ENCODE measurements at regions not wholly inside any gene's neighbourhood (a gene's known extent, or its start where the extent isn't known, plus 50 kb on each side); places are given as distances from the start of the nearest gene placed in this dataset.

DNA sequence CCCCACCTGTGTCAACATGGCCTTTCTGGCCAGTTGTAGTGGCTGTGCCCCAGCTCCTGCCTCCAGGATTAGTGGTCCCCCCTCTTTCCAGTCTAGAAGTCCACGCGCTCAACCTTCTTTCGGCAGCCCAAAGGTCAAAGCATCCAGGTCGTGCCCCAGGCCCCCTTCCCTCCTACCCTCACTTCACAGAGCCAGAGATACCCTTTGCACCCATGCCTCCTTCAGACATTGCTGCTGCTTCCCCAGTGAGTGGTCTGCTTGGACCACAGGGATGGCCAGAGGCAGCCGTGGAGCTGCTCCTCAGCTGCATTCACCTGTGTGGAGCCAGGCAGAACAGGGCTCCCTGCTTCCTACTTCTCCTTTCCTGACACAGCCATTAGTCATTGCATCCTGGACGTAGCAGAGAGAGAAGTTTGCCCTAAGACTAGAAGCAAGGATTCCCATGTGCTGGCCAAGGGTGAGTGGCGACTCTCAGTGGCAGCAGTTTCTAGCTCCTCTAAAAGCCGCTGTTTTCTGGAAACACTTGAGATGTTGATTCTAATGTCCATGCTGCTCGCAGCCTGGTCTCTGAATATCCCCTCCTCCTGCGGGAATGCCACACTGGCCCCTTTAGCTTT is 243.1 kb upstream of the SHH start:
- Histone ChIP-seq H3K4me3 (no peak overlapping the region), H3K9me3 (peaks cover 0 to 2% of the 10 kb centered on the region in 2 donors), H3K36me3 (no peaks in the 10 kb centered on the region), H3K27me3 (peaks cover 0 to 3% of the 10 kb centered on the region in 2 donors), H3K4me1 (no peaks in the 10 kb centered on the region), H3K27ac (no peak overlapping the region)
- DNase-seq (ENCODE audit: low spot score in 2 of 2) = no peak
- intact Hi-C loops (cut with DNase I; ENCODE audit: low total_unique reads) = no loop called here
- TF ChIP-seq POLR2AphosphoS5 (IDR thresholded peaks at IDR 0.05) = no peak
- TF ChIP-seq POLR2A (IDR thresholded peaks at IDR 0.05) = no peak
- TF ChIP-seq, protein P1, sequence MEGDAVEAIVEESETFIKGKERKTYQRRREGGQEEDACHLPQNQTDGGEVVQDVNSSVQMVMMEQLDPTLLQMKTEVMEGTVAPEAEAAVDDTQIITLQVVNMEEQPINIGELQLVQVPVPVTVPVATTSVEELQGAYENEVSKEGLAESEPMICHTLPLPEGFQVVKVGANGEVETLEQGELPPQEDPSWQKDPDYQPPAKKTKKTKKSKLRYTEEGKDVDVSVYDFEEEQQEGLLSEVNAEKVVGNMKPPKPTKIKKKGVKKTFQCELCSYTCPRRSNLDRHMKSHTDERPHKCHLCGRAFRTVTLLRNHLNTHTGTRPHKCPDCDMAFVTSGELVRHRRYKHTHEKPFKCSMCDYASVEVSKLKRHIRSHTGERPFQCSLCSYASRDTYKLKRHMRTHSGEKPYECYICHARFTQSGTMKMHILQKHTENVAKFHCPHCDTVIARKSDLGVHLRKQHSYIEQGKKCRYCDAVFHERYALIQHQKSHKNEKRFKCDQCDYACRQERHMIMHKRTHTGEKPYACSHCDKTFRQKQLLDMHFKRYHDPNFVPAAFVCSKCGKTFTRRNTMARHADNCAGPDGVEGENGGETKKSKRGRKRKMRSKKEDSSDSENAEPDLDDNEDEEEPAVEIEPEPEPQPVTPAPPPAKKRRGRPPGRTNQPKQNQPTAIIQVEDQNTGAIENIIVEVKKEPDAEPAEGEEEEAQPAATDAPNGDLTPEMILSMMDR (IDR thresholded peaks at IDR 0.05) = no peak

DNA sequence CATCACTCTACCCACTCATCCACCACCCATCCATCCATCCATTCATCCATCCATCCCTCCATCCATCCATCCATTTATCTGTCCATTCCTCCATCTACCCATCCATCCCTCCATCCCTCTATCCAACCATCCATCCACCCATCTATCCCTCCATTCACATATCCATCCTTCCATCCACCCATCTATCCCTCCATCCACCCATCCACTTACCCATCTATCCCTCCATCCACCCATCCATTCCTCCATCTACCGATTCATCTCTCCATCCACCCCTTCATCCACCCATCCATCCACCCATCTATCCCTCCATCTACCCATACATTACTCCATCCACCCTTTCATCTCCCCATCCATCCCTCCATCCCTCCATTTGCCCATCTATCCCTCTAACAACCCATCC is 239.6 kb upstream of the SHH start:
- intact Hi-C loops (cut with DNase I; ENCODE audit: low total_unique reads) = no loop called here
- Histone ChIP-seq H3K27ac (no peak overlapping the region), H3K27me3 (no peaks in the 10 kb centered on the region), H3K9me3 (peaks cover 0 to 8% of the 10 kb centered on the region in 2 donors), H3K36me3 (no peaks in the 10 kb centered on the region), H3K4me1 (no peaks in the 10 kb centered on the region), H3K4me3 (no peak overlapping the region)
- TF ChIP-seq, protein P1 (IDR thresholded peaks at IDR 0.05) = no peak
- TF ChIP-seq POLR2A (IDR thresholded peaks at IDR 0.05) (no peak), POLR2AphosphoS5 (IDR thresholded peaks at IDR 0.05) (no peak)
- no peak for DNase-seq (ENCODE audit: low spot score in 2 of 2)

DNA sequence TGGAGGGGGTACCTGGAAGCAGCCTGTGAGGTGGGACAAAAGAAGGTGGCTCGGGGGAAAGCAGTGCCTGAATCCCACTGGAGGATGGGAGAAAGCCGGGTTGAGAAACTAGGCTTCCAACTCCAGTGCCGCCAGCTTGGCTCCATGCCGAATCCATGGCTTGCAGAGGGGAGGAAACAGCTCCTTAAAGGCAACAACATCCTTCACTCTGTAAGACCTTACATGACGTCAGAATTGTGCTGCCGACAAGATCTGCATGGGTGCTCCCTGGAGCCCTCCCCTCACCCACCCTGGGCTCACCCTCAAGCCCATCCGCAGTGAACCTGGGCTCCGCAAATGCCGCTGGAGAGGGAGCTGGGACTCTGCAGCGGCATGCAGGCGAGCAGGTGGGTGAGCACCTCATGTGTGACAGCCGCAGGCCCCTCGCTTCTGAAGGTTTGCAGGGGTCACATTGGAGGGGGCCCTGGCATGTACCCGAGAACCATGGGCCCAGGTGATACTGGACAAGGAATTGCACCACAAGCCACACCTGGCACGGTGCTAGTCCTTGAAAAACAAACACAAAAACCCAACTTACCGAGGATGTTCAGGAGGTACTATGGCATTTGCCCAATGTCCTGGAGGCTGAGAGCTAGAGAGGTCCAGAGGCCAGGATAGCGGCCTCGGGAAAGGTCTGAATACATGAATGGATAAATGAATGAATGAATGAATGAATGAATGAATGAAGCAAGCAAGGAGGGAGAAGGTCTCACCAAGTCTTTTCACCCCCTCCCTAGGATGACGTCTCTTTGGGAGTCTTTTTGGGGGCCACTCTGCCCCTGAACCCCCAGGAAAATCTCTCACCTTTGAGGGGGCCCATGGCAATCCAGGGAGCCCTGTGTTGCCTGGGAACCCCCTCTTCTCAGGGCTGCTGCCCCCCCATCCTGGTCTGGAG is 238.6 kb upstream of the SHH start:
- intact Hi-C loops (cut with DNase I; ENCODE audit: low total_unique reads) = no loop called here
- DNase-seq (ENCODE audit: low spot score in 2 of 2) = no peak
- Histone ChIP-seq H3K4me1 (no peaks in the 10 kb centered on the region), H3K27me3 (no peaks in the 10 kb centered on the region), H3K9me3 (peaks cover 0 to 8% of the 10 kb centered on the region in 2 donors), H3K36me3 (no peaks in the 10 kb centered on the region), H3K27ac (no peak overlapping the region), H3K4me3 (no peak overlapping the region)
- TF ChIP-seq, protein P1 (IDR thresholded peaks at IDR 0.05) = no peak
- TF ChIP-seq POLR2A (IDR thresholded peaks at IDR 0.05) (no peak), POLR2AphosphoS5 (IDR thresholded peaks at IDR 0.05) (no peak)

DNA sequence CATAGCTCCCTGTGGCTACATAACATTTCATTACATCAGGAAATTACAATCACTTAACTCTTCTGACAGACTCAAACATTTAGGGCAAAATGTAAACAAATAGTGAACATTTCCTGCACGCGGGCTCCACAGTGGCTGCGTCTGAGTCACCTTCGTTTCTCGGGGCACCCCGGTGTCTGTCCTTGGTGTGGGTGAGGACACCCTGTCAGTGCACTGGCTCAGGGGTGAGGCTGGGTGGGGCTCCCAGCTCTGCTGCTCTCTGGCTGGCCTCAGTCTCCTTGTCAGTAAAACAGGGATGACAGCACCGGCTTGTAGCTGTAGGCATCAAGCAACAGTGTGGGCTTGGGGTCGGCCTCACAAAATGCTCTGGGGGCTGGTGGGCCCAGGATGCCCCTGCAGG is 237.1 kb upstream of the SHH start:
- intact Hi-C loops (cut with DNase I; ENCODE audit: low total_unique reads) = no loop called here
- H3K4me1 ChIP-seq = no peaks in the 10 kb centered on the region
- no peak overlapping the region for H3K4me3 ChIP-seq
- H3K27ac ChIP-seq = no peak overlapping the region
- TF ChIP-seq, protein P1 (IDR thresholded peaks at IDR 0.05) = no peak
- TF ChIP-seq POLR2A (IDR thresholded peaks at IDR 0.05) (no peak), POLR2AphosphoS5 (IDR thresholded peaks at IDR 0.05) (no peak)
- H3K27me3 ChIP-seq = no peaks in the 10 kb centered on the region
- no peaks in the 10 kb centered on the region for H3K36me3 ChIP-seq
- no peak for DNase-seq (ENCODE audit: low spot score in 2 of 2)
- H3K9me3 ChIP-seq = peaks cover 0 to 8% of the 10 kb centered on the region in 2 donors

DNA sequence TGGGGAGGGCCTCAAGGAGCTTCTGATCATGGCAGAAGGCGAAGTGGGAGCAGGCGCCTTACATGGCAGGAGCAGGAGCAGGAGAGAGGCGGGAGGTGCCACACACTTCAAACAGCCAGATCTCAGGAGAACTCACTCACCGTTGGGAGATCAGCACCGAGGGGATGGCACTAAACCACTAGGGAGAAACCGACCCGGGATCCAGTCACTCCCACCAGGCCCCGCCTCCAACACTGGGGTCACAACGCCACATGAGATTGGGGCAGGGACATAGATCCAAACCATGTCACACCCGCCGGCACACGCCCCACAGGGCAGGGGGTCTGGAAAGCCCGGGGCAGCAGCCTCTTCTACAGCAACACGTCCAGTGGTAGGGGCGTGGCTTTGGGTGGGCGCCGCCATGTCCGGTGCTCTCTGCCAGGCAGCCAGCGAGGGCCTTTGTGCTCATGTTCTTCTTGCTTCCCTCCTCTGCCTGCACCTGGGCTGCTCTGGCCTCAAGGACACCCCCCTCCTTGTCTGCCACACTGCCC is 233.8 kb upstream of the SHH start:
- intact Hi-C loops (cut with DNase I; ENCODE audit: low total_unique reads) = no loop called here

More for the DNA sequence above, 233.8 kb upstream of the SHH start:
- no peak for DNase-seq (ENCODE audit: low spot score in 2 of 2)
- Histone ChIP-seq H3K4me3 (no peak overlapping the region), H3K9me3 (peaks cover 0 to 8% of the 10 kb centered on the region in 2 donors), H3K4me1 (no peaks in the 10 kb centered on the region), H3K27me3 (peaks cover 0 to 13% of the 10 kb centered on the region in 2 donors), H3K36me3 (no peaks in the 10 kb centered on the region), H3K27ac (no peak overlapping the region)
- TF ChIP-seq POLR2A (IDR thresholded peaks at IDR 0.05) = no peak
- TF ChIP-seq, protein P1 (IDR thresholded peaks at IDR 0.05) = no peak
- no peak for TF ChIP-seq POLR2AphosphoS5 (IDR thresholded peaks at IDR 0.05)

All from breast epithelium (tissue), 4 donors.